Activated CD8-positive, alpha-beta T cell treated with anti-CD3 and anti-CD28 coated beads for 36 hours (primary cell): ENCODE measurements at regions not wholly inside any gene's neighbourhood (a gene's known extent, or its start where the extent isn't known, plus 50 kb on each side); places are given as distances from the start of the nearest gene placed in this dataset.

ENCODE experiments used
- ATAC-seq: fragments of 200-7000 bp; cut with Tn5 transposase; one replicate; pipeline ENCODE4 v1.10.0; 2021; ENCODE audit warnings: mild to moderate bottlenecking, moderate library complexity
- CTCF ChIA-PET: fragments of 350-600 bp; sonication (Branson Sonifier 250); formaldehyde crosslinking; loops from one replicate; lab custom pipeline; 2021; ENCODE audit warnings: antibody characterized with exemption; lab: Charles Lee
- POLR2A ChIA-PET: fragments of 350-600 bp; sonication (Branson Sonifier 250); formaldehyde crosslinking; loops from one replicate; lab custom pipeline; 2021; ENCODE audit warnings: antibody characterized with exemption; lab: Charles Lee
- DNase-seq: peaks from one replicate; pipeline ENCODE4 v3.0.0-alpha.2; 2020
- H3K27ac Mint-ChIP-seq: one replicate; pipeline ENCODE4 v1.8.0; 2021; ENCODE audit warnings: mild to moderate bottlenecking, mixed read lengths
- H3K27me3 Mint-ChIP-seq: one replicate; pipeline ENCODE4 v1.8.0; 2021; ENCODE audit warnings: mixed read lengths
- H3K36me3 Mint-ChIP-seq: one replicate; pipeline ENCODE4 v1.8.0; 2021; ENCODE audit warnings: low read depth, mixed read lengths
- H3K4me1 Mint-ChIP-seq: one replicate; pipeline ENCODE4 v1.8.0; 2021; ENCODE audit warnings: low read depth, mixed read lengths
- H3K4me3 Mint-ChIP-seq: one replicate; pipeline ENCODE4 v1.8.0; 2021; ENCODE audit warnings: mild to moderate bottlenecking, moderate library complexity, mixed read lengths
- H3K9me3 Mint-ChIP-seq: one replicate; pipeline ENCODE4 v1.8.0; 2021; ENCODE audit warnings: mixed read lengths
- intact Hi-C: fragments of 100-400 bp; cut with micrococcal nuclease; formaldehyde crosslinking; loops from one replicate; pipeline ENCODE4 v1.10.0; 2022
- TF ChIP-seq, protein P1 (sequence below): fragments of 200-600 bp; IDR thresholded peaks from one replicate; pipeline ENCODE4 v1.8.0; 2022; ENCODE audit warnings: antibody characterized with exemption, mild to moderate bottlenecking

- DNase-seq (no peak), ATAC-seq (no peak)
- ChIA-PET CTCF (no interaction called here), POLR2A (no interaction called here)
- Mint-ChIP-seq H3K27ac (no peak overlapping the region), H3K9me3 (no peaks in the 10 kb centered on the region), H3K4me1 (no peaks in the 10 kb centered on the region), H3K27me3 (peaks cover 1% of the 10 kb centered on the region), H3K36me3 (no peaks in the 10 kb centered on the region), H3K4me3 (no peak overlapping the region)
- TF ChIP-seq, protein P1, sequence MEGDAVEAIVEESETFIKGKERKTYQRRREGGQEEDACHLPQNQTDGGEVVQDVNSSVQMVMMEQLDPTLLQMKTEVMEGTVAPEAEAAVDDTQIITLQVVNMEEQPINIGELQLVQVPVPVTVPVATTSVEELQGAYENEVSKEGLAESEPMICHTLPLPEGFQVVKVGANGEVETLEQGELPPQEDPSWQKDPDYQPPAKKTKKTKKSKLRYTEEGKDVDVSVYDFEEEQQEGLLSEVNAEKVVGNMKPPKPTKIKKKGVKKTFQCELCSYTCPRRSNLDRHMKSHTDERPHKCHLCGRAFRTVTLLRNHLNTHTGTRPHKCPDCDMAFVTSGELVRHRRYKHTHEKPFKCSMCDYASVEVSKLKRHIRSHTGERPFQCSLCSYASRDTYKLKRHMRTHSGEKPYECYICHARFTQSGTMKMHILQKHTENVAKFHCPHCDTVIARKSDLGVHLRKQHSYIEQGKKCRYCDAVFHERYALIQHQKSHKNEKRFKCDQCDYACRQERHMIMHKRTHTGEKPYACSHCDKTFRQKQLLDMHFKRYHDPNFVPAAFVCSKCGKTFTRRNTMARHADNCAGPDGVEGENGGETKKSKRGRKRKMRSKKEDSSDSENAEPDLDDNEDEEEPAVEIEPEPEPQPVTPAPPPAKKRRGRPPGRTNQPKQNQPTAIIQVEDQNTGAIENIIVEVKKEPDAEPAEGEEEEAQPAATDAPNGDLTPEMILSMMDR = no peak
- intact Hi-C loops = no loop called here
Observed at GRCh38 chr20:51888291-51888690, 86.0 kb upstream of the SALL4 start.

- Mint-ChIP-seq H3K36me3 (no peaks in the 10 kb centered on the region), H3K9me3 (no peaks in the 10 kb centered on the region), H3K4me1 (no peaks in the 10 kb centered on the region), H3K27ac (no peak overlapping the region), H3K4me3 (no peak overlapping the region), H3K27me3 (peaks cover 3% of the 10 kb centered on the region)
- TF ChIP-seq, protein P1 = no peak
- DNase-seq (no peak), ATAC-seq (no peak)
- intact Hi-C loops = no loop called here
- CTCF ChIA-PET = no interaction called here
- POLR2A ChIA-PET = interaction anchor here (1.0 kb wide), 1 partner anchor 9 kb away, joined by 3 read pairs; no protein-coding TSS in a partner anchor
Observed at GRCh38 chr20:51886891-51887608, 84.7 kb upstream of the SALL4 start.

- Mint-ChIP-seq H3K27ac (no peak overlapping the region), H3K4me3 (no peak overlapping the region), H3K27me3 (peaks cover 3% of the 10 kb centered on the region), H3K9me3 (no peaks in the 10 kb centered on the region), H3K36me3 (no peaks in the 10 kb centered on the region), H3K4me1 (no peaks in the 10 kb centered on the region)
- ChIA-PET POLR2A (interaction anchor here (1.0 kb wide), 1 partner anchor 9 kb away, joined by 3 read pairs; no protein-coding TSS in a partner anchor), CTCF (no interaction called here)
- ATAC-seq (no peak), DNase-seq (no peak)
- TF ChIP-seq, protein P1 = no peak
- intact Hi-C loops = no loop called here
Observed at GRCh38 chr20:51886341-51886740, 84.0 kb upstream of the SALL4 start.

- Mint-ChIP-seq H3K27ac (no peak overlapping the region), H3K4me1 (no peaks in the 10 kb centered on the region), H3K36me3 (no peaks in the 10 kb centered on the region), H3K4me3 (no peak overlapping the region), H3K9me3 (no peaks in the 10 kb centered on the region), H3K27me3 (peaks cover 3% of the 10 kb centered on the region)
- no peak for DNase-seq
- POLR2A ChIA-PET = no interaction called here
- intact Hi-C loops = no loop called here
- CTCF ChIA-PET = no interaction called here
- TF ChIP-seq, protein P1 = no peak
- no peak for ATAC-seq
Observed at GRCh38 chr20:51884561-51884960, 82.2 kb upstream of the SALL4 start.

DNA sequence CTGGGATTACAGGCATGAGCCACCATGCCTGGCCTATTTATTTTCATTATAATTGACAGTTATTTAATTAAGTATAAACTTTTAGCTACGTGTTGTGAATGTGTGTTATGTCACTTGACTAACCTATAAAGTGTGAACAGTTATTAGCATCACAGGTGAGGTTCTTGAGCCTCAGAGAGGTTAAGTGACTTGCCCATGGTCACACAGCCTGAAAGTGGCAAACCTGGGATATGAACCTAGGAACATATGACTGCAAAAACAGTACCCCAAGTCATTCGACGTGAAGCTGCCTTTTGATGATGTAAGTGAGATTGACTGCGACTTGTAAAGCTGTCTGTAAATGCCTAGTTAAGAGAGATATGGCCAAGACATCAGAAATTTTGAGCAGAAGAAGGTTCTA lies 77.9 kb upstream of the SALL4 start:
- no peaks in the 10 kb centered on the region for H3K36me3 Mint-ChIP-seq
- H3K4me1 Mint-ChIP-seq = no peaks in the 10 kb centered on the region
- peaks cover 3% of the 10 kb centered on the region for H3K27me3 Mint-ChIP-seq
- H3K4me3 Mint-ChIP-seq = no peak overlapping the region
- DNase-seq (no peak), ATAC-seq (no peak)
- no peaks in the 10 kb centered on the region for H3K9me3 Mint-ChIP-seq
- ChIA-PET POLR2A (no interaction called here), CTCF (interaction anchor here (1.3 to 1.9 kb wide), 2 partner anchors 11 to 80 kb away, joined by 3 to 6 read pairs; no protein-coding TSS in a partner anchor)
- TF ChIP-seq, protein P1 = no peak
- intact Hi-C loops = no loop called here
- no peak overlapping the region for H3K27ac Mint-ChIP-seq
